Heart left ventricle (tissue), 16 donors: ENCODE measurements at regions not wholly inside any gene's neighbourhood (a gene's known extent, or its start where the extent isn't known, plus 50 kb on each side); places are given as distances from the start of the nearest gene placed in this dataset.

Source experiments
- ATAC-seq, 4 donors: fragments of 200-7000 bp; cut with Tn5 transposase; one replicate each; pipeline ENCODE4 v1.9.1; 2020 to 2022; ENCODE audit warnings: moderate library complexity in 4 of 4, mild to moderate bottlenecking in 3 of 4, moderate number of reproducible peaks in 1 of 4
- DNase-seq, 5 donors: peaks; one replicate each; pipeline ENCODE4 v3.0.0-alpha.2; 2020
- H3K27ac ChIP-seq, 12 donors: fragments of 200-600 bp; sonication (generic) in 4 of 12; one replicate each; pipeline versions ENCODE4 v1.5.0 to v1.8.0; 2016 to 2022; ENCODE audit warnings: mild to moderate bottlenecking in 2 of 12
- H3K27me3 ChIP-seq, 9 donors: fragments of 200-600 bp; sonication (generic) in 2 of 9; one replicate each; pipeline versions ENCODE4 v1.5.1 to v1.8.0; 2016 to 2022; ENCODE audit warnings: mild to moderate bottlenecking in 3 of 9
- H3K36me3 ChIP-seq, 9 donors: fragments of 200-600 bp; sonication (generic) in 2 of 9; one replicate each; pipeline versions ENCODE4 v1.5.0 to v1.8.0; 2018 to 2022; ENCODE audit warnings: mild to moderate bottlenecking in 2 of 9
- H3K4me1 ChIP-seq, 12 donors: fragments of 200-600 bp; sonication (generic) in 4 of 12; one replicate each; pipeline versions ENCODE4 v1.5.0 to v1.8.0; 2016 to 2022; ENCODE audit warnings: mild to moderate bottlenecking in 3 of 12
- H3K4me3 ChIP-seq, 12 donors: fragments of 200-600 bp; sonication (generic) in 4 of 12; one replicate each; pipeline versions ENCODE4 v1.5.0 to v1.8.0; 2017 to 2022; ENCODE audit warnings: mild to moderate bottlenecking in 9 of 12, moderate library complexity in 4 of 12
- H3K9me3 ChIP-seq, 12 donors: fragments of 200-600 bp; sonication (generic) in 4 of 12; one replicate each; pipeline versions ENCODE4 v1.5.0 to v1.8.0; 2016 to 2022; ENCODE audit warnings: mild to moderate bottlenecking in 1 of 12
- POLR2A ChIP-seq, 2 donors: fragments of 450-650 bp; IDR thresholded peaks; one replicate each; pipeline ENCODE4 v1.6.1; 2017; ENCODE audit warnings: antibody characterized with exemption in 2 of 2, mild to moderate bottlenecking in 2 of 2, moderate library complexity in 2 of 2
- WGBS, 4 donors: extraction: QIAGEN DNeasy Blood & Tissue Kit in 2 of 4; methylation state at CpG; one replicate each; pipeline versions ENCODE4 v1.1.5 to v1.1.7; 2013 to 2018; 5-methylcytosine and 5-hydroxymethylcytosine counted together
- intact Hi-C, 10 donors: fragments of 100-400 bp; cut with DNase I; formaldehyde crosslinking; loops; one replicate each; pipeline versions ENCODE4 v1.11.1 to v1.14.2; 2022
- TF ChIP-seq, protein P1 (sequence below), 12 donors: fragments of 200-600 bp; sonication (generic) in 4 of 12; IDR thresholded peaks; one replicate each; pipeline versions ENCODE4 v1.5.0 to v1.8.0; 2018 to 2022; ENCODE audit warnings: antibody characterized with exemption in 12 of 12, mild to moderate bottlenecking in 5 of 12
- donor health status: ischemic (EF 13 %, LVEDD 7.1; RV severe dilation, severe dysfunction).
- donor health status: healthy with polysubstance abuse.
- donor health status: DM: no; HTN: yes; CAD: no.
- donor health status: DM: no; HTN: no; CAD: no.
- donor health status: ischemic (EF 25% LVEDD 6.9; RV normal size, moderate dysfunction).
- donor health status: ischemic (EF 25% LVEDD 5.7; RV mildly dilated, moderate dysfunction).
- donor health status: healthy.
- donor health status: DM: yes; HTN: yes; CAD: no.
- donor health status: ischemic (EF 35%, LVEDD 5.7; RV mildly dilated, moderate dysfunction).
- donor health status: nonischemic (EF 11% LVEDD 7.7; RV severe dilation, severe dysfunction).
- donor health status: DM: yes; HTN: yes; CAD: no.
- donor health status: PGD.
- donor health status: ischemic (EF 29% LVEDD 5.4; RV normal size, mild dysfunction).
- donor health status: nonischemic (EF 23%, LVEDD 6.1; RV moderate dilation, normal function).

GRCh38 chr9:90288275-90288639, 354.4 kb downstream of the DIRAS2 start:
- intact Hi-C loops: no loop called here
- Histone ChIP-seq H3K27ac (no peak overlapping the region), H3K4me1 (no peaks in the 10 kb centered on the region), H3K27me3 (no peaks in the 10 kb centered on the region), H3K36me3 (no peaks in the 10 kb centered on the region), H3K9me3 (no peaks in the 10 kb centered on the region), H3K4me3 (no peak overlapping the region)
- DNase-seq (no peak), ATAC-seq (no peak)
- WGBS, 4 donors: 75 to 79% (median 78%) methylated on average over 2 of the region's 2 CpGs
- TF ChIP-seq, protein P1, sequence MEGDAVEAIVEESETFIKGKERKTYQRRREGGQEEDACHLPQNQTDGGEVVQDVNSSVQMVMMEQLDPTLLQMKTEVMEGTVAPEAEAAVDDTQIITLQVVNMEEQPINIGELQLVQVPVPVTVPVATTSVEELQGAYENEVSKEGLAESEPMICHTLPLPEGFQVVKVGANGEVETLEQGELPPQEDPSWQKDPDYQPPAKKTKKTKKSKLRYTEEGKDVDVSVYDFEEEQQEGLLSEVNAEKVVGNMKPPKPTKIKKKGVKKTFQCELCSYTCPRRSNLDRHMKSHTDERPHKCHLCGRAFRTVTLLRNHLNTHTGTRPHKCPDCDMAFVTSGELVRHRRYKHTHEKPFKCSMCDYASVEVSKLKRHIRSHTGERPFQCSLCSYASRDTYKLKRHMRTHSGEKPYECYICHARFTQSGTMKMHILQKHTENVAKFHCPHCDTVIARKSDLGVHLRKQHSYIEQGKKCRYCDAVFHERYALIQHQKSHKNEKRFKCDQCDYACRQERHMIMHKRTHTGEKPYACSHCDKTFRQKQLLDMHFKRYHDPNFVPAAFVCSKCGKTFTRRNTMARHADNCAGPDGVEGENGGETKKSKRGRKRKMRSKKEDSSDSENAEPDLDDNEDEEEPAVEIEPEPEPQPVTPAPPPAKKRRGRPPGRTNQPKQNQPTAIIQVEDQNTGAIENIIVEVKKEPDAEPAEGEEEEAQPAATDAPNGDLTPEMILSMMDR (IDR thresholded peaks at IDR 0.05): no peak
- no peak for TF ChIP-seq POLR2A (IDR thresholded peaks at IDR 0.05)

GRCh38 chr9:90290716-90291485, 351.7 kb downstream of the DIRAS2 start:
- no peak for ATAC-seq
- Histone ChIP-seq H3K4me1 (no peaks in the 10 kb centered on the region), H3K9me3 (no peaks in the 10 kb centered on the region), H3K27me3 (peaks cover 0 to 4% (median 0%) of the 10 kb centered on the region in 9 donors), H3K36me3 (no peaks in the 10 kb centered on the region), H3K4me3 (no peak overlapping the region), H3K27ac (no peak overlapping the region)
- intact Hi-C loops: no loop called here
- WGBS, 4 donors: 66 to 75% (median 67%) methylated on average over 5 of the region's 5 CpGs
- DNase-seq: no peak
- TF ChIP-seq, protein P1 (IDR thresholded peaks at IDR 0.05): no peak
- no peak for TF ChIP-seq POLR2A (IDR thresholded peaks at IDR 0.05)

- WGBS, 4 donors: 58 to 68% (median 64%) methylated on average over 6 of the region's 6 CpGs
- TF ChIP-seq, protein P1 (IDR thresholded peaks at IDR 0.05): no peak
- TF ChIP-seq POLR2A (IDR thresholded peaks at IDR 0.05): no peak
- ATAC-seq: no peak
- Histone ChIP-seq H3K36me3 (no peaks in the 10 kb centered on the region), H3K4me1 (peaks cover 0 to 3% (median 0%) of the 10 kb centered on the region in 12 donors), H3K4me3 (no peak overlapping the region), H3K9me3 (no peaks in the 10 kb centered on the region), H3K27ac (no peak overlapping the region), H3K27me3 (peaks cover 0 to 17% (median 0%) of the 10 kb centered on the region in 9 donors)
- no peak for DNase-seq
- intact Hi-C loops: no loop called here
These were observed 346.1 kb downstream of the DIRAS2 start for GRCh38 chr9:90296539-90296938.

DNA sequence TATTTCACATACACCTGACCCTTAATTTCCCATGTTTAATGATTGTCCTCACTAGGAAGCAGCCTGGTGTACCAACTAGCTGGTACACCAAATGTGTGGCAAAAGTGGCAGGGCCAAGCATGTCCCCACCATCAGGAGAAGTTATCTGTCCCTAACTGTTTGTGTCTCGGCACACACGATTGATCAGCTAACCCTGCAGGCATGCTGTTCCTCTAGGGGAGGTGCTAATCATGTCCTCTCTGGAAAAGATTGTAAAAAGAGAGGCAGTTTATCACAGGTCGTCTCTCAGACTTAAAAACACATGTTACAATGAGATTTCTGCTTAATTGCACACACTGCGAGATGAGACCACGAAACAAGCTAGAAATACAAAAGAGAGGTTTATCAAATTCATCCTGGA, 342.7 kb downstream of the DIRAS2 start:
- Histone ChIP-seq H3K9me3 (no peaks in the 10 kb centered on the region), H3K36me3 (no peaks in the 10 kb centered on the region), H3K27me3 (peaks cover 0 to 18% (median 0%) of the 10 kb centered on the region in 9 donors), H3K4me3 (no peak overlapping the region), H3K27ac (no peak overlapping the region), H3K4me1 (peaks cover 0 to 3% (median 0%) of the 10 kb centered on the region in 12 donors)
- WGBS, 4 donors: 57 to 61% (median 61%) methylated on average over 5 of the region's 5 CpGs
- DNase-seq (no peak), ATAC-seq (no peak)
- TF ChIP-seq, protein P1 (IDR thresholded peaks at IDR 0.05): no peak
- no peak for TF ChIP-seq POLR2A (IDR thresholded peaks at IDR 0.05)
- intact Hi-C loops: no loop called here
